ENCODE measurements at regions not wholly inside any gene's neighbourhood (a gene's known extent, or its start where the extent isn't known, plus 50 kb on each side); places are given as distances from the start of the nearest gene placed in this dataset.

DNA sequence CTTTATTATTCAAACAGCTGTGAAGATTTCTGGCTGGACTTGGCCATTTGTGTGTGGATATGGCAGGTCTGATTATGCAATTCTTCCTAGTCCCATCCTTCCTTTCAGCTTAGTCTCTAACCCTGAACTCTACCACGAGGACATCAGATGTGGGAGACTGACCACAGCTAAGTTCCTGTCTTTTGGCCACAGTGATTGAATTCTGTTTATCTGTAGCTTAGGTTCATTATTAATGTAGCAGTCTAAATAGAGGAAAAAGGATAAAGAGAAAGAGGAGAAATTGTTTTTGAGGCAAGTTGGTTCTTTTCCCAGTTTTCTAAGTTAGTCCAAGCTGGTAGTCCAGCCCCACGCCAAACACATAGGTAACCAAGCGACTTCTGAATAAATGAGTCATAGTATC, 598.9 kb downstream of the RFPL4B start:
- TF ChIP-seq, protein P1, sequence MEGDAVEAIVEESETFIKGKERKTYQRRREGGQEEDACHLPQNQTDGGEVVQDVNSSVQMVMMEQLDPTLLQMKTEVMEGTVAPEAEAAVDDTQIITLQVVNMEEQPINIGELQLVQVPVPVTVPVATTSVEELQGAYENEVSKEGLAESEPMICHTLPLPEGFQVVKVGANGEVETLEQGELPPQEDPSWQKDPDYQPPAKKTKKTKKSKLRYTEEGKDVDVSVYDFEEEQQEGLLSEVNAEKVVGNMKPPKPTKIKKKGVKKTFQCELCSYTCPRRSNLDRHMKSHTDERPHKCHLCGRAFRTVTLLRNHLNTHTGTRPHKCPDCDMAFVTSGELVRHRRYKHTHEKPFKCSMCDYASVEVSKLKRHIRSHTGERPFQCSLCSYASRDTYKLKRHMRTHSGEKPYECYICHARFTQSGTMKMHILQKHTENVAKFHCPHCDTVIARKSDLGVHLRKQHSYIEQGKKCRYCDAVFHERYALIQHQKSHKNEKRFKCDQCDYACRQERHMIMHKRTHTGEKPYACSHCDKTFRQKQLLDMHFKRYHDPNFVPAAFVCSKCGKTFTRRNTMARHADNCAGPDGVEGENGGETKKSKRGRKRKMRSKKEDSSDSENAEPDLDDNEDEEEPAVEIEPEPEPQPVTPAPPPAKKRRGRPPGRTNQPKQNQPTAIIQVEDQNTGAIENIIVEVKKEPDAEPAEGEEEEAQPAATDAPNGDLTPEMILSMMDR (IDR thresholded peaks at IDR 0.05; ENCODE audit: low read length), result no peak
- no peak for TF ChIP-seq EZH2 (optimal IDR thresholded peaks at IDR 0.05; ENCODE audit: low read depth, low read length)

Measured in MM.1S (cell line).